HG02571 (cell line): ENCODE measurements at regions not wholly inside any gene's neighbourhood (a gene's known extent, or its start where the extent isn't known, plus 50 kb on each side); places are given as distances from the start of the nearest gene placed in this dataset.

Experiments used
- ATAC-seq: cut with Tn5 transposase; IDR thresholded peaks from one replicate; pipeline ENCODE4 v1.9.1; 2021; ENCODE audit warnings: mild to moderate bottlenecking, moderate library complexity; ENCODE audit not compliant: unreplicated experiment

DNA sequence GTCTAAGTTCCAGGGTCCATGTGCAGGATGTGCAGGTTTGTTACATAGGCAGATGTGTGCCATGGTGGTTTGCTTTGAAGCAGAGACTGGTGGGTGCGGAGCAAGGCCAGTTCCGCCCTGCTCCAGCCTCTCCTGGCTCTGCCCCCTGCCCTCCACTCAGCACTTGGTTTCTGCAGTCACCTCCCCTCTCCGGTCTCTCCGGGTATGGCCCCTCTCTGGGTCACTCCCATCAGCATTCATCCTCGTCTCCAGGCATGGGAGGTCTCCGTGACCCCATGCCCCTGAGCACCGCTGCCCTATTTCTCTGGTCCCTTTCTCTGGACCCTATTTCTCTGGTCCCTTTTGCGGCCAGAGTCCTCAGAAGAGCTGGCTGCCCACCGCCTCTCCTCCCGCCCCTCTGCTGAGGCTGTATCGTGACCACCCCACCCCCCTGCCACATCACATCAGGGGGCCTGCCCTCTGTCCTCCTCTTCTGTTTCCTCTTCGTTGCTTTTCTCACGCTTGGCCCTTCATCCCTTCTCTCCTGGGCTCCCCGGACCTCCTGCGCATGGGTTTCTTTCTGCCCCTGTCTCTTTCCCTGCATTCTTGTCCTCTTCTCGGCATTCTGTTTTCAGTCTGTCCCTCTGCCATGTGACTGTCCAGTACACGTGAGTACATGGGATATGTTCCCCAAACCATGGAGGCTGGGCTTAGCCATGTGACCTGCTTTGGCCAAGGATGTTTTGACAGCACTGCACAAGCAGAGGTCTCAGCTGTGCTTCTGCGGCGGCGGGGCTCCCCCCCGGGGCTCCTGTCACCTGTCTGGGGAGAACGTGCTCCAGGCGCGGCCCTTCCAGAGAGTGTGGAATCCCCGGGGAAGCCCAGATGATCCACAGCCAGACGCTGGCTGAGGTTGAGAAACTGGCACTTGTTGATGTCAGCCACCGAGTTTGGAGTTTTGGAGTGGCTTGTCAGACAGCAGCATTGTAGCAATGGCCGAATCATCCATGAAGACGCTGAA is 54.4 kb upstream of the C1orf174 start:
- ATAC-seq, result no peak

DNA sequence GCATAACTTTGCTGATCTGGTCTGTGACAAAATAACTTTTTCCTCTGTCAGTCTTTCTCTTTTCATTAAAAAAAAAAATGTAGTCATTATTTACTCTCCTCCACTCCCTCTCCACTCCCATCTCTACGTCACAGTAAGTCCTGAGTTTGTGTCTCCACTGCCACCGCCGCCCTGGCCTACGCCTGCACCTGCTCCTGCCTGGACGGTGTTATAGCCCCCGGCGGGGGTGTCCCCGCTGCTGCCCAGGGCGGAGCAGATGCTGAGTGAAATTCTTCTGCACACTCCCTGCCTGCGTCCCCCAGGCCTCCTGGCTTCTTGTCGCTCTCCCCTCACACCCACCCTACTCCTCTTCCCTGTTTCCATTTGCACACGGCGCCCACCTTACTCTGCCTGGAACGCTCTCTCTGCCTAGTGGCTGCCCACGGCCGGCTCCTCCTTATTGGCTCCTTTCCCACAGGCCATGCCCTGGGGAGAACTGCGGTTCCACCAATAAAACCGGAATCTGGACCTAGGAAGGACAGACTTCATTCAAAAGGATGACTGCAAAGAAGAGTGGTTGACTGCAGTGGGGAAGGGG is 55.2 kb upstream of the C1orf174 start:
- ATAC-seq, result no peak

DNA sequence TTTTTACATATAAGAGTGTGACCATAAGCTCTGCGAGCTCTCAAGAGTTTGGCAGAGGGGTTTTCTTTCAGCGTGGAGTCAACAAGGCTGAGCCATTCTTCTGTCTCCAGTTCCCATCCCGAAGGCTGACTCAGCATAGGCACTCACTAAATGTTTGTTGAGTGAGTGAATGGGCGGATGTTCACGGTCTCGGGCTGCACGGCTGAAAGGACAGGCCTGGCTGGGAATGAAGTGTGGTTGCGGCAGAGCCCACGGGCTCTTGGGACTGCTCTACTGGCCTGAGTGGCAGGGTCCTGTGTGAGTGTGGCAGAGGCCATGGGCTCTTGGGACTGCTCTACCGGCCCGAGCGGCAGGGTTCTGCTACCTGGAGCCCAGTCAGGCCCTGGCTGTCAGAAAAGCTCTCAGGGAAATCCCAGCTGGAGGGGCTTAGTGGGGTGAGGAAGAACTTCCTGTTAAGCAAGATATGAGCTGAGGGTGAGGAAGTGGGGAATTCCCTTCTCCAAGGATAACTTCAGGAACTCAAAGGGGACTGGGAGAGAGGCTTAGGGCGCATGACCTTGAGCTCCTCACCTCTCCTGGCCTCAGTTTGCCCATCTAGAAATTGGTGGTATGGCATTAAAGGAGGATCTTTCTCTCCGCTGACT is 56.6 kb upstream of the C1orf174 start:
- ATAC-seq, result no peak

GRCh38 chr1:3959361-3959760 is 59.3 kb upstream of the C1orf174 start:
- no peak for ATAC-seq

GRCh38 chr1:3963554-3963953 is 63.5 kb upstream of the C1orf174 start:
- ATAC-seq, result no peak

GRCh38 chr1:3965693-3966092 is 65.6 kb upstream of the C1orf174 start:
- no peak for ATAC-seq

- no peak for ATAC-seq
Observed at GRCh38 chr1:3968851-3969250, 68.8 kb upstream of the C1orf174 start.

GRCh38 chr1:3971981-3972380 is 71.9 kb upstream of the C1orf174 start:
- no peak for ATAC-seq

- ATAC-seq, result no peak
Observed at GRCh38 chr1:3975903-3976630, 76.0 kb upstream of the C1orf174 start.

DNA sequence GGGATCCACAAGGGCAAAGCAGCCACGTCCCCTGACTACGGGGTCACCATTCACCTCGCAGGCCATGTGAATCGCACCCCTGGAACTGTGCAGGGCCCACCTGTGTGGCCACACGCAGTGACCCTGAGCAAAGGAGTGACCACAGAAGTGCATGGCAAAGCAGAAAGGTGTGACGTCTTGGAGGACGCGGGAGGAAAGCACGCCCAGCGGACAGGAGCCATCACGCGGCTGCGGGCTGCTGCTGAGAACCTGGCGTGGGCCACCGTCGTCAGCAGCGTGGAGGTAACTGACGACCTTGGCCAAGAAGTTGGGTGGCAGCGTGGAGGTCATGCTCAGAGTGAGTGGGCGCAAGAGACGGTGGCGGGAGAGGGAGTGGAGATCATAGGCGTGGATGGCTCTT is 76.7 kb upstream of the C1orf174 start:
- ATAC-seq, result no peak

- no peak for ATAC-seq
Observed at GRCh38 chr1:3978196-3978989, 78.3 kb upstream of the C1orf174 start.

GRCh38 chr1:3978990-3979325 is 78.9 kb upstream of the C1orf174 start:
- no peak for ATAC-seq

- ATAC-seq, result no peak
Observed at GRCh38 chr1:3981261-3981660, 81.2 kb upstream of the C1orf174 start.

DNA sequence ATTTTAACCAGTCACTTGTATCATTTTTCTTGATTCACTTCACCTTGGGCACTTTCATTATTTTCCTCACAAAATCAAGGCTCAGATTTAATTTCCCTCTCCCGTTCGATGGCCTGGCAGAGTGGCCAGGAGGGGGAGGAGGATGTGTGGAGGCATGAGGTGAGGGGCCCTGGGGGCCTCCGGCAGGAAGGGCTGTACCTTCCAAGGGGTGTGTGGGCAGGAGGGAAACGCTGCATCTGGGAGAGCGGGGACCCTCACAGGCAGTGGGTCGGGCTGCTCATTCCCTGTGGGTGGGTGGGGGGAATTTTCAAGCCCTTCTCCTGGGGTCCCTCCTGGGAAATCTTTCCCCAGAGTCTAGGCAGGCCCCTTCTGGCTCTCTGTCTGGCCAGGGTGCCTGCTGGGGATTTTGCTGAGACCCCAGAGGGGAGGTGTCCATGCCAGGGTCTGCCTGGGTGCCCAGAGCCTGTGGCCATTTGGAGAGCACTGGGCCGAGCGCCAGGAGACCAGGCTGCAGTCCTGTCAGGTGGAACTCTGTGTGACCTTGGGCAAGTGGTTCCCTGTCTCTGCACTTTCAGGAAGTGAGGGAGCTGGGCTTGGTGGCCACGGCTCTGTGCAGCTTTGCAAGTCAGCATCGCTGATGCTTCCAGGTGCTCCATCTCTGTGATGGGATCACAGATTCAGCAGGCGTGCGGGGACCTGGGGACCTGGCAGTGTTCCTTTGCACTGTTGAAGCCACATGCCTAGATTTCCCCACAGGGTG is 81.9 kb upstream of the C1orf174 start:
- no peak for ATAC-seq

GRCh38 chr1:3983181-3983580 is 83.1 kb upstream of the C1orf174 start:
- no peak for ATAC-seq

DNA sequence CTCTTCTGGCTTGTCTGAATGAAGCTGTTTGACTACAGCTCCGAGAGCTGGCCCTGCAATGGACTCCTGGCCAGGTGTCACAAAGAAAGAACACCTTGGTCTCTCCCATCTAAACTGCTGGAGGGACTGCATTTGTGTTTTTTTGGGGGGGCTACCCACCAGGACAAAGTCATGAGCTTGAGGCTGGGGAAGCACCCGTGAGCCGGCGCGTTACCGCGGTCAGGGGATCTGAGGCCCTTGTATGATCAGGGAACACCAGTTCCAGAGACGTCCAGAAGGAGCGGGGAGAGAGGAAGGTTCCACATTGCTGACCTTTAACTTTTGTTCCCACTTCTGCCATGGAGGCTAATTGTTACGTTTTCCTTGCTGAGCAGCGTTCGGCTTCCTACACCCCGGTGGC is 84.5 kb upstream of the C1orf174 start:
- no peak for ATAC-seq

- no peak for ATAC-seq
Observed at GRCh38 chr1:3986686-3987218, 86.7 kb upstream of the C1orf174 start.

- ATAC-seq, result no peak
Observed at GRCh38 chr1:3987669-3988235, 87.7 kb upstream of the C1orf174 start.

GRCh38 chr1:3988431-3988830 is 88.4 kb upstream of the C1orf174 start:
- no peak for ATAC-seq
